GM21367 (cell line): ENCODE measurements at regions not wholly inside any gene's neighbourhood (a gene's known extent, or its start where the extent isn't known, plus 50 kb on each side); places are given as distances from the start of the nearest gene placed in this dataset.

Source experiments
- ATAC-seq: cut with Tn5 transposase; IDR thresholded peaks from one replicate; pipeline ENCODE4 v1.9.1; 2021; ENCODE audit not compliant: unreplicated experiment

- ATAC-seq: no peak
Observed at GRCh38 chr2:2877427-2877826, 500.2 kb downstream of the EIPR1 start.

- ATAC-seq: no peak
Observed at GRCh38 chr2:2876331-2877221, 501.0 kb downstream of the EIPR1 start.

GRCh38 chr2:2875831-2876230 lies 501.8 kb downstream of the EIPR1 start:
- ATAC-seq: no peak

GRCh38 chr2:2875296-2875695 lies 502.3 kb downstream of the EIPR1 start:
- ATAC-seq: no peak

- no peak for ATAC-seq
Observed at GRCh38 chr2:2874805-2875204, 502.8 kb downstream of the EIPR1 start.

DNA sequence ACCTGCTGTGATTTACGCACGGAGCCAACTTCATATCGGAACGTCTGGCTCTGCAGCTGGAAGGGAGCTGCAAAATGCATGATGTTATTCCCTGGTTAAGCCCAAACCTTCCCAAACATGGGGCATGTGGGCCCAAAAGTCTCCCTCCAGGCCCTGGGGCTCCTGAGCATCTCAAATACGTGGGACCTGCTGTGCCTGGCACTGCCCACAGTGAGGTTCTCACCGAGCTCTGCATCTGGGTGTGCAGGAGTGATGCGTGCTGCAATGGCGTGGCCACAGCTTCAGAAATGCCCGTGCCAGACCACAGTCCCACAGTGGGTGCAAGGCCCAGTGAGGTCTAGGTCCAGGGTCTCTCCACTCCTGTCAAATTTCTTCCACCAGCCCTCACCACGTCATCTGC lies 503.3 kb downstream of the EIPR1 start:
- ATAC-seq: no peak

DNA sequence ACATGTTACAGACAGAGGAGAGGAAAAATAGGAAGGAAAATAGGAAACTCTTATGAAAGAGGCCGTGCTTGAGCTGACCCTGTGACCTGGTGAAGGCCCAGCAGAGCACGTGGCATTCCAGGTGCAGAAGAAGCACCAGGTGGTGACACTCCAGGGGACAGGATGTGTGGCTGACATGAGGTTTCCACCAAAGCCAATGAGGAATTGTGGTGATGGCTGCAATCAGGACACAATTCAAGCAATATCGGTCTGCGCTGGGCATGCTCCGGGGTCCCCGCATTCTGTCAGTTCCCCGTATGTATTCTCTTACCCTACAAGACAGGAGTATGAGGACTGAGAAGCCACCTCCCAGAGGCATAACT lies 504.2 kb downstream of the EIPR1 start:
- no peak for ATAC-seq

DNA sequence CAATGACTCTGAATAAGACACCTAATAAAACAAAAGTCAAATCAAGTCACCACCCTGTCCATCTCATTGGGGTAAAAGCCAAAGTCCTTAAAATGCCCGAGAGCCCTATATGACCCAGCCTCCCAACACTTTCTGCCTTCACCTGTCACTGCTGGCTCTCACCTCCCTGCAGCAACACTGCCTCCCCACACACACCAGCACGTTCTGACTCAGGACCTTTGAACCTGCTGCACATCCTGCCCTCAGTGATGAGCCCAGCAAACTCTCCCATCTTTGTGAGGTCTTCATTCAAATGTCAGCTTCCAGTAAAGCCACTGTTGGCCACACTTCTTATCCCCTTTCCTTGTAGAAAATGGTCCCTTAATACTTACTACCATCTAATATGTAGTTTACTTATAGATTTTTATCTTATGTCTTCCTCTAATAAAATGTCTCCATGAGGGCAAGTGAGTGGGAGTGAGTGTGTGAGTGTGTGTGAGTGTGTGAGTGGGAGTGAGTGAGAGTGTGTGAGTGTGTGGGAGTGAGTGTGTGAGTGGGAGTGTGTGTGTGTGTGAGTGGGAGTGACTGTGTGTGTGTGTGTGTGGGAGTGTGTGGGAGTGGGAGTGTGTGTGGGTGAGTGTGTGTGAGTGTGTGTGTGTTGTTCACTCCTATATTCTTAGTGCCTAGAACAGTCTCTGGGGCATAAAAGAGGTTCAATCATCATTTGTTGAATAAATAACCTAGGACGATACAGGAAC lies 504.7 kb downstream of the EIPR1 start:
- no peak for ATAC-seq

DNA sequence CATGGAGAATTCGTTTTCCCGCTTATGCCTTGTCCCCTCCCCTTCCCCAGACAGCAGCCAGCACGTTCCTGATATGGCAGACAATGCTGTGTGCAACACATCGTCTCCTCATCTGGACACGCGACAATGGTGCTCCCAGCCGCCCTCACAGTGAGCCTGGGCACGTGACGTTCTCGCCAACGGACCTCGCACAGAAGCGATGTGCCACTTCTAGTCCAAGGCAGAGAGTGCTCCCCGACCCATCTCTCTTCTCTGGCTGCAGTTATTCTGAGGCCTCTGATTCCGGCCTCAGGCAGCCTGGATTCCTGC lies 505.4 kb downstream of the EIPR1 start:
- ATAC-seq: no peak

- ATAC-seq: no peak
Observed at GRCh38 chr2:2871480-2872308, 505.9 kb downstream of the EIPR1 start.

DNA sequence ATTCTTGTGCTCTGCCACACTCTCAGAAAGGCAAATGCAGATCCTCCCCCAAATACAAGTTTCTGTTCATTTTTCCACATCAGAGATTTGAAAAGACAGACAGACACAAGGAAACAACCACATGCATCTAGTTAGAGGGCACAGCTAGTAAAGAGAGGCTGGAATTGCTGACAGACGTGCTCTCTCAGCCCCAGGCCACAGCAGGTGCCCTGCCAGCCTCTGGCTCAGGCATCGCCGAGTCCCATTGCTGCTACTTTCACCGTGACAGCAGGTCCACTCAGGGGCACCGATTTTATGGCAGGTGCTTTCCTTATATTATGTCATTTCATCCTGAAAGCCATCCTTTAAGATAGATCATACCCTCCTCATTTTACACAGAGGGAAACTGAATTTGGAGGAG lies 507.5 kb downstream of the EIPR1 start:
- no peak for ATAC-seq

GRCh38 chr2:2869553-2869952 lies 508.1 kb downstream of the EIPR1 start:
- ATAC-seq: no peak

DNA sequence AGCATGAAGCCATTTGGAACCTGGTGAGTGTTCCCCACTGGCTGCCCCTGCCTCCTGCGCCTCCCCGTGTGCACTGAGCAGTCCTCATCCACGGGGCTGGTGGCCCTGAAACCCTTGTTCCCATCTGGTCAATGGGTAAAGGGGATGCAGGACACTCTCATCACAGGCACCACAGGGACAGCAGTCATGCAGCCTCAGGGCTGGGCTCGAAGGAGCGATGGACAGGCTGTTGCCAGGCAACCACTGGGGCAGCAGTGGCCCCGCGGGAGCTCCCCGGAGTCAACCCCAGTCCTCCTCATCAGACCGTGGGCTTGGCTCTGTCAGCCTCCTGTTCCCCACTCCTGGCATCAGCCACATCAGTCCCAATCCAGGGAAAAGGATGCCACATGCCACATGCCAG lies 509.5 kb downstream of the EIPR1 start:
- no peak for ATAC-seq

DNA sequence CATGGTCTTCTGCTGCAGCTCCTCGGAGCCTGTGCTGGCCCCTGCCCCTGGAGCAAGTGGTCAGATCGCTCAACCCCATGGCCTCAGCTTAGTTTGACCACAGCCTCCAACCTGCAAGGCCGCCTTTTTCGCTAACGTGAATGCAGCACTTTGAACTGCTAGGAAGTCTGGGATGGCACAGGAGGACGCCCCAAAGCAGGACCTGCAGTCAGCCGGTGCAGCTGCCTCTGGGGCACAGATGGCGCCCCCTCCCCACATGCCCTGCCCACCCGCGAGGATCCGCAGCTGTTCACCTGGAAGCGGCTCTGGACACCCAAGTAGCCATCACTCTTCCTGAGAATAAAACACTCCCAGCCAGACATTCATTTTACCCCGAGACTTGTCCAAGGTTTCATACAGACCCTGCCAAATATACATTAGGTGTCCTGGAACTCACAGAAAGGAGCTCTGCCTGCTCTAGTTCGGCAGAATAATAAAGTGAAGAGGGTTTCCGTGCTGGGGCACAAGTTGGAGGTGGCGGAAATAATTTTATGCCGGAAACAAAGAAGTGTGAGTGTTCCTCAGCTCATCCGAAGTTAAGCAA lies 510.1 kb downstream of the EIPR1 start:
- ATAC-seq: no peak

GRCh38 chr2:2866459-2866858 lies 511.2 kb downstream of the EIPR1 start:
- no peak for ATAC-seq

DNA sequence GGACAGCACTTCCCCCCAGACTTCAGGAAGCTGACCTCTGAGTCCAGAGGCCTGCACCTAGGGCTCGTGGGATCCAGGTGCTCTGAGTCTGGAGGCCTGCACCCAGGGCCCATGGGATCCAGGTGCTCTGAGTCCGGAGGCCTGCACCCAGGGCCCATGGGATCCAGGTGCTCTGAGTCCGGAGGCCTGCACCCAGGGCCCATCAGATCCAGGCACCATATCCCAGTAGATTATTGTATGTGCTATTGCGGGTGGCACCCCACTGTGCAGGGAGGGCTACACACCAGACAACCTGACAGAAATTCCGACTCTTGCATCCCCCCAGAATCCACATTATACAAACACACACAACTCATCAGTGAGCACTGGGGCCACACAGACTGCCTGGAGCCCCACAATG lies 515.2 kb downstream of the EIPR1 start:
- ATAC-seq: no peak

DNA sequence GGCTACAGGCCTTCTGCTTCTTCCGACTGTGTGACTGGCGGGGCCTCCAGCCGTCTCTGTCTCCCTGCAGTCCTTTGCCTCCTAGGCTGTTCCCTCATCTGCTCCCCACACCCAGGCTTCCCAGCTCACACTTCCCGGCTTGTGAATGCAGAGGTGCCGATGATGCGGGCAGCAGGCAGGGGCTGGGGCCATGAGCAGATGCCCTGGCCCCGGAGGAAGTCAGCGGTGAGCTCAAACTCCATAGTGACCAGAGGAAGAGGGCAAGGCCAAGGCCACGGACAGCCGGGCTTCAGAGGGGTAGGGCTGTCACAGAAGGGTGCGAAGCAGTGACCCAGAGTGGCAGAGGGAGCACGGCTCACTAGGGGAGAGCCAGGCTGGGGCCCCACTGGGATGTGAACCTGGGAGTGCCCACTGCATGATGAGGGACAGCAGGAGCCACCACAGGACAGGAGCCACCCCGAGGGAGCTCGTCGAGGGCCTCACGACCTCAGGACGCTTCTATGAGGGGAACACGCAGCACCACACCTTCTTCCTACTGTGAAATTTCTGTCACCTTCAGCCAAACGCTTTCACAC lies 515.9 kb downstream of the EIPR1 start:
- no peak for ATAC-seq

- ATAC-seq: no peak
Observed at GRCh38 chr2:2860589-2861300, 516.9 kb downstream of the EIPR1 start.

- ATAC-seq: no peak
Observed at GRCh38 chr2:2859732-2860131, 517.9 kb downstream of the EIPR1 start.

GRCh38 chr2:2859164-2859563 lies 518.5 kb downstream of the EIPR1 start:
- ATAC-seq: no peak
